Left ventricle myocardium inferior (tissue), 1 donor: ENCODE measurements at regions not wholly inside any gene's neighbourhood (a gene's known extent, or its start where the extent isn't known, plus 50 kb on each side); places are given as distances from the start of the nearest gene placed in this dataset.
"Not testable (repeated sequence)": the region's sequence is repeated elsewhere in the genome, so short reads cannot be mapped to it uniquely, and the experiment has no call there.

Source experiments
- DNase-seq: peaks from one replicate; pipeline ENCODE4 v3.0.0-alpha.2; 2020
- H3K27ac ChIP-seq: fragments of 200-600 bp; replicated peaks from 2 replicates; pipeline ENCODE4 v1.8.0; 2021
- H3K27me3 ChIP-seq: fragments of 200-600 bp; 2 replicates; pipeline ENCODE4 v1.8.0; 2021; ENCODE audit warnings: low read depth
- H3K36me3 ChIP-seq: fragments of 200-600 bp; 2 replicates; pipeline ENCODE4 v1.8.0; 2021
- H3K4me1 ChIP-seq: fragments of 200-600 bp; 2 replicates; pipeline ENCODE4 v1.8.0; 2021
- H3K4me3 ChIP-seq: fragments of 200-600 bp; 2 replicates; pipeline ENCODE4 v1.8.0; 2021; ENCODE audit warnings: mild to moderate bottlenecking, moderate library complexity
- H3K9me3 ChIP-seq: fragments of 200-600 bp; replicated peaks from 2 replicates; pipeline ENCODE4 v1.8.0; 2021
- intact Hi-C: fragments of 100-400 bp; cut with micrococcal nuclease; formaldehyde crosslinking; loops from one replicate; pipeline ENCODE4 v1.11.0; 2022
- TF ChIP-seq, protein P1 (sequence below): fragments of 200-600 bp; IDR thresholded peaks from 2 replicates; pipeline ENCODE4 v1.8.0; 2021; ENCODE audit warnings: antibody characterized with exemption, mild to moderate bottlenecking, borderline replicate concordance
- donor health status: DM: no; HTN: yes; CAD: no; lungs with severe emphysema.

DNA sequence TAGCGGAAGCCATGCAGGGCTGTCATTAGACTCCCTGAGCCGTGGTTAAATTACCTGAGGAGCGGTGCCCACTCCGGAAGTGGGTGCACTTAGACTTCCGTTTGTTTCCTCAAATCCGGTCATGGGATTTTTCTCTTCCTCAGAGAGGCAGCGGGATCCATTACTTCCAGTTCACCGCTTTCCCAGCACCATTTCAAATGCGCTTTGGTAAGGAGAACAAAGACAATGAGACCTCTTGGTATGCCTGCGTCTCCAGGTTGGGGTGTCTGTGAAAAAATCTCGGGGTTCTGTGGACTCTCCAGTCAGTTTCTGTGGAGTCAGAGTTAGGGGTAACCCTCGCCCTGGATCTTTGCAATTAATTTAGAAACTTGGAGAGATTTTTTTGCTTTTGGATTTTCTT lies 132.3 kb upstream of the PTPRG start:
- Histone ChIP-seq H3K9me3 (no peaks in the 10 kb centered on the region), H3K4me1 (no peaks in the 10 kb centered on the region), H3K36me3 (no peaks in the 10 kb centered on the region), H3K27me3 (no peaks in the 10 kb centered on the region), H3K27ac (no peak overlapping the region), H3K4me3 (no peak overlapping the region)
- DNase-seq = no peak
- intact Hi-C loops = no loop called here
- TF ChIP-seq, protein P1, sequence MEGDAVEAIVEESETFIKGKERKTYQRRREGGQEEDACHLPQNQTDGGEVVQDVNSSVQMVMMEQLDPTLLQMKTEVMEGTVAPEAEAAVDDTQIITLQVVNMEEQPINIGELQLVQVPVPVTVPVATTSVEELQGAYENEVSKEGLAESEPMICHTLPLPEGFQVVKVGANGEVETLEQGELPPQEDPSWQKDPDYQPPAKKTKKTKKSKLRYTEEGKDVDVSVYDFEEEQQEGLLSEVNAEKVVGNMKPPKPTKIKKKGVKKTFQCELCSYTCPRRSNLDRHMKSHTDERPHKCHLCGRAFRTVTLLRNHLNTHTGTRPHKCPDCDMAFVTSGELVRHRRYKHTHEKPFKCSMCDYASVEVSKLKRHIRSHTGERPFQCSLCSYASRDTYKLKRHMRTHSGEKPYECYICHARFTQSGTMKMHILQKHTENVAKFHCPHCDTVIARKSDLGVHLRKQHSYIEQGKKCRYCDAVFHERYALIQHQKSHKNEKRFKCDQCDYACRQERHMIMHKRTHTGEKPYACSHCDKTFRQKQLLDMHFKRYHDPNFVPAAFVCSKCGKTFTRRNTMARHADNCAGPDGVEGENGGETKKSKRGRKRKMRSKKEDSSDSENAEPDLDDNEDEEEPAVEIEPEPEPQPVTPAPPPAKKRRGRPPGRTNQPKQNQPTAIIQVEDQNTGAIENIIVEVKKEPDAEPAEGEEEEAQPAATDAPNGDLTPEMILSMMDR = no peak

DNA sequence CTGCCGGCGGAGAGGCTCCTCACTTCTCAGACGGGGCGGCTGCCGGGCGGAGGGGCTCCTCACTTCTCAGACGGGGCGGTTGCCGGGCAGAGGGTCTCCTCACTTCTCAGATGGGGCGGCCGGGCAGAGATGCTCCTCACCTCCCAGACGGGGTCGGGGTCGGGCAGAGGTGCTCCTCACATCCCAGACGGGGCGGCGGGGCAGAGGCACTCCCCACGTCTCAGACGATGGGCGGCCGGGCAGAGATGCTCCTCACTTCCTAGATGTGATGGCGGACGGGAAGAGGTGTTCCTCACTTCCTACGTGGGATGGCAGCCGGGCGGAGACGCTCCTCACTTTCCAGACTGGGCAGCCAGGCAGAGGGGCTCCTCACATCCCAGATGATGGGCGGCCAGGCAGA lies 126.5 kb upstream of the PTPRG start:
- H3K27ac ChIP-seq, DNase-seq, intact Hi-C loops, H3K4me3 ChIP-seq, H3K27me3 ChIP-seq, H3K36me3 ChIP-seq, H3K9me3 ChIP-seq: not testable (repeated sequence)
- H3K4me1 ChIP-seq = peaks cover 11% of the 10 kb centered on the region

DNA sequence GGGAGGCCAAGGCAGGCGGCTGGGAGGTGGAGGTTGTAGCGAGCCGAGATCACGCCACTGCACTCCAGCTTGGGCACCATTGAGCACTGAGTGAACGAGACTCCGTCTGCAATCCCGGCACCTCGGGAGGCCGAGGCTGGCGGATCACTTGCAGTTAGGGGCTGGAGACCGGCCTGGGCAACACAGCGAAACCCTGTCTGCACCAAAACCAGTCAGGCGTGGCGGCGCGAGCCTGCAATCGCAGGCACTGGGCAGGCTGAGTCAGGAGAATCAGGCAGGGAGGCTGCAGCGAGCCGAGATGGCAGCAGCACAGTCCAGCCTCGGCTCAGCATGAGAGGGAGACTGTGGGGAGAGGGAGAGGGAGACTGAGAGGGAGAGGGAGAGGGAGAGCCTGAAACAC lies 126.0 kb upstream of the PTPRG start:
- DNase-seq, H3K9me3 ChIP-seq, intact Hi-C loops, H3K27me3 ChIP-seq, H3K4me3 ChIP-seq, H3K27ac ChIP-seq, H3K36me3 ChIP-seq: not testable (repeated sequence)
- H3K4me1 ChIP-seq = peaks cover 11% of the 10 kb centered on the region

DNA sequence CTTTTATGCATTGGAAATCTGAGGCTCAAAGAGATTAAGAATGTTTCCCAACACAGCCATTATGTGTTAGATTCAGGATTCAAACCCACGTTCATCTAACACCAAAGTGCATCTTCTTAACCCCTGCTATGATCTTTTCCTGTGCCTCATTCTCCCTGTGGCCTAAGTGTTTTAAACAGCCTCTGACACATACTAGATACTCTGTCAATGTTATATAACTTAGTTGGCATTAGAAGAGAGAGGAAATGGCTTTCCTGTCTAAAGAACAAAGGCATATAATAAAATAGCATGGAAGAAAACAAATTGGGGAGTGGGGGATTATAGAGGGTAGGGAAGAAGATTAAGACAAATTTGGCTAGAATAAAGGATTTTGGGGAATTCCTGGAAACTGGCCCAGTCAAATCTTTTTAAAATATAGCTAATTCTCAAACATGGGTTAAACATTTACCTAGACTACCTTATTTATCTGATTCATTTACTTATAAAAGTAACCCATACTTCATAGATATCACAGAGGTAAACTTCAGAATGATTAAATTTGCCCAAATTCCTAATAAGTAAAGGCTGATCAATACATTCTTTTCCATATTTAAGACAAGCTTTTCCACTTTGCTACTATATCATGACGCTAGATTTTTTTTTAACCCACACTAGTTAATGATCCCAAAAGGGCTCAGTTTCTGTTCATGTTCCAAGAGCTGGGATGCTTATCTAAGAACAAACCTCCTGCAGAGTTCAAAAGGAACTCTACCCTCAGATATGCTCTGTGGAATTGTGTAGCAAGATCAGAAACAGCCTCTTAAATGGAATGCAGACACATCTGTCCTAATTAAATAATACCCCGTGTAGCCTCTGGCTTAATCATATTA lies 122.9 kb upstream of the PTPRG start:
- TF ChIP-seq, protein P1 = no peak
- no peak for DNase-seq
- Histone ChIP-seq H3K27ac (no peak overlapping the region), H3K4me1 (peaks cover 11% of the 10 kb centered on the region), H3K36me3 (no peaks in the 10 kb centered on the region), H3K4me3 (no peak overlapping the region), H3K9me3 (no peaks in the 10 kb centered on the region), H3K27me3 (no peaks in the 10 kb centered on the region)
- intact Hi-C loops = no loop called here

DNA sequence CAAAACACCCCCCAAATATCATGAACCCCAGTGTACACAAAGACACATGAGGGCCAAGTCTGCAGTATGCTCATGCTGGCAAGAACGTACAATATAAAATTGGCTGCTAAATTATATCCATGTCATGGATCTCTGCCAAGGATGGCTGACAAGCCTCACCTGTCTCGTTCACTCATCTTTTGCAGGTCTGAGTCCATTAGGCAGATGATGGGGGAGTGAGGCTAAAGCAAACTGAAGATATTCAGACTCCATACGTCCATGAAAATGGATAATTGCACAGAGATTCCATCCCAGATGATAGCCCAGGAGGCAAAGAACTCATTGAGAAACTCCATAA lies 122.3 kb upstream of the PTPRG start:
- H3K27me3 ChIP-seq = no peaks in the 10 kb centered on the region
- no peaks in the 10 kb centered on the region for H3K36me3 ChIP-seq
- H3K4me1 ChIP-seq = peaks cover 11% of the 10 kb centered on the region
- intact Hi-C loops = no loop called here
- TF ChIP-seq, protein P1 = no peak
- H3K27ac ChIP-seq = no peak overlapping the region
- no peak for DNase-seq
- H3K9me3 ChIP-seq = no peaks in the 10 kb centered on the region
- H3K4me3 ChIP-seq = no peak overlapping the region

DNA sequence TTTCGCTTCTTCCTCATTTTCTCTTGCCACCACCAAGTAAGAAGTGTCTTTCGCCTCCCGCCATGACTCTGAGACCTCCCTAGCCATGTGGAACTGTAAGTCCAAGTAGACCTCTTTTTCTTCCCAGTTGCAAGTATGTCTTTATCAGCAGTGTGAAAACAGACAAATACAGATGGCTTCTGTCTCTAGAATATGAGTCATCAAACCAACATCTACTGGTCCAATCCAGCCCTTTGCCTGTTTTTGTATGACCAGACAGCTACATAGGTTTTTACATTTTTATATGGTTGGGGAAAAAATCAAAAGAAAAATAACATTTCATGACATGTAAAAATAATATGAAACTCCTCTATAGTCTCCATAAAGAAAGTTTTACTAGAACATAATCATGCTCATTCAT lies 118.7 kb upstream of the PTPRG start:
- H3K36me3 ChIP-seq = no peaks in the 10 kb centered on the region
- intact Hi-C loops = no loop called here
- H3K4me3 ChIP-seq = no peak overlapping the region
- TF ChIP-seq, protein P1 = no peak
- H3K27ac ChIP-seq = no peak overlapping the region
- H3K9me3 ChIP-seq = no peaks in the 10 kb centered on the region
- peaks cover 13% of the 10 kb centered on the region for H3K4me1 ChIP-seq
- DNase-seq = no peak
- no peaks in the 10 kb centered on the region for H3K27me3 ChIP-seq
